ENCODE measurements at regions not wholly inside any gene's neighbourhood (a gene's known extent, or its start where the extent isn't known, plus 50 kb on each side); places are given as distances from the start of the nearest gene placed in this dataset.

- TF ChIP-seq EZH2 (IDR thresholded peaks at IDR 0.05; ENCODE audit: borderline replicate concordance, low read depth, low read length) (no peak), POLR2A (conservative IDR thresholded peaks at IDR 0.05) (no peak), EP300 (IDR thresholded peaks at IDR 0.05; ENCODE audit: low read length) (no peak)
These were observed 63.7 kb upstream of the PTPN1 start for GRCh38 chr20:50446351-50447101.

Data from K562 (cell line).